SK-N-SH (cell line): ENCODE measurements at regions not wholly inside any gene's neighbourhood (a gene's known extent, or its start where the extent isn't known, plus 50 kb on each side); places are given as distances from the start of the nearest gene placed in this dataset.

Source experiments
- CTCF ChIA-PET: fragments of 300-600, 350-600 bp; formaldehyde crosslinking; extraction: SDS; loops from one replicate; lab custom pipeline; 2021; lab: Yijun Ruan, JAX
- POLR2A ChIA-PET: fragments of 350-600 bp; sonication (Branson Sonifier 250); formaldehyde crosslinking; extraction: SDS; loops from one replicate; lab custom pipeline; 2020; ENCODE audit warnings: antibody characterized with exemption, inconsistent platforms; lab: Yijun Ruan, JAX
- DNase-seq: peaks from one replicate; pipeline ENCODE4 v3.0.0; 2012
- H2AFZ ChIP-seq: fragments of 200-600 bp; sonication (generic); 2 replicates; pipeline ENCODE4 v1.8.1; 2016; ENCODE audit warnings: antibody characterized with exemption, mild to moderate bottlenecking, low read depth
- H3F3A ChIP-seq: fragments of 200-600 bp; sonication (generic); replicated peaks from 2 replicates; pipeline ENCODE3; 2016; ENCODE audit warnings: antibody characterized with exemption, mild to moderate bottlenecking; ENCODE audit not compliant: insufficient read depth
- H3K27ac ChIP-seq, 2 experiments: fragments of 200-500 bp in 1 of 2; fragments of 200-600 bp in 1 of 2; sonication (Bioruptor generic) in 1 of 2; sonication (generic), shearing (Covaris generic) in 1 of 2; 2 replicates each; pipeline versions ENCODE4 v1.5.1 to v1.6.1; 2014 to 2016; ENCODE audit warnings: low read depth in 2 of 2, inconsistent platforms in 1 of 2, low read length in 1 of 2, mild to moderate bottlenecking in 1 of 2, mixed read lengths in 1 of 2
- H3K27me3 ChIP-seq: fragments of 200-600 bp; sonication (generic), shearing (Covaris generic); 2 replicates; pipeline ENCODE4 v1.6.1; 2016; ENCODE audit warnings: mixed run types; ENCODE audit not compliant: insufficient read depth
- H3K36me3 ChIP-seq, 2 experiments: fragments of 200-500 bp in 1 of 2; fragments of 200-600 bp in 1 of 2; sonication (Bioruptor generic) in 1 of 2; sonication (generic) in 1 of 2; replicated peaks in 1 of 2; 2 replicates each; pipeline versions ENCODE3 to v1.5.1; 2014 to 2016; ENCODE audit warnings: low read length in 1 of 2, mild to moderate bottlenecking in 1 of 2; ENCODE audit not compliant: insufficient read depth in 2 of 2, control insufficient read depth in 1 of 2
- H3K4me1 ChIP-seq, 2 experiments: fragments of 200-500 bp in 1 of 2; fragments of 200-600 bp in 1 of 2; sonication (Bioruptor generic) in 1 of 2; sonication (generic), shearing (Covaris generic) in 1 of 2; 2 replicates each; pipeline versions ENCODE4 v1.5.1 to v1.6.1; 2014 to 2016; ENCODE audit warnings: low read depth in 1 of 2, low read length in 1 of 2, mixed run types in 1 of 2; ENCODE audit not compliant: insufficient read depth in 2 of 2, control insufficient read depth in 1 of 2
- H3K4me2 ChIP-seq: fragments of 200-600 bp; sonication (generic), shearing (Covaris generic); 2 replicates; pipeline ENCODE4 v1.6.1; 2017; ENCODE audit warnings: mixed run types
- H3K4me3 ChIP-seq, 2 experiments: fragments of 200-500 bp in 1 of 2; fragments of 200-600 bp in 1 of 2; sonication (Bioruptor generic) in 1 of 2; sonication (generic), shearing (Covaris generic) in 1 of 2; 2 replicates each; pipeline versions ENCODE4 v1.5.1 to v1.8.1; 2014 to 2016; ENCODE audit warnings: low read depth in 2 of 2, inconsistent platforms in 1 of 2, low read length in 1 of 2, mild to moderate bottlenecking in 1 of 2, mixed read lengths in 1 of 2, moderate library complexity in 1 of 2
- H3K79me2 ChIP-seq: fragments of 200-600 bp; sonication (generic); 2 replicates; pipeline ENCODE4 v1.8.1; 2017; ENCODE audit warnings: mild to moderate bottlenecking; ENCODE audit not compliant: insufficient read depth
- H3K9ac ChIP-seq: fragments of 200-600 bp; sonication (generic); 2 replicates; pipeline ENCODE4 v1.6.1; 2017; ENCODE audit warnings: mixed run types
- H3K9me2 ChIP-seq: fragments of 200-600 bp; sonication (generic); 2 replicates; pipeline ENCODE4 v1.6.1; 2017; ENCODE audit warnings: mixed run types
- H3K9me3 ChIP-seq: fragments of 200-600 bp; sonication (generic); 2 replicates; pipeline ENCODE4 v1.6.1; 2017; ENCODE audit warnings: mixed run types, mild to moderate bottlenecking, moderate library complexity
- H4K20me1 ChIP-seq: fragments of 200-600 bp; sonication (generic); 2 replicates; pipeline ENCODE4 v1.6.1; 2017; ENCODE audit warnings: mild to moderate bottlenecking, mixed run types; ENCODE audit not compliant: insufficient read depth
- CHD2 ChIP-seq: fragments of 150-350 bp; IDR thresholded peaks from 2 replicates; pipeline ENCODE4 v1.6.1; 2018; ENCODE audit warnings: low read length; ENCODE audit not compliant: partially characterized antibody
- ELF1 ChIP-seq: IDR thresholded peaks from 2 replicates; pipeline ENCODE4 v1.4.0; 2012
- EP300 ChIP-seq, 2 experiments: IDR thresholded peaks; 2 replicates each; pipeline versions ENCODE4 v1.4.0 to v1.6.1; 2012; ENCODE audit warnings: borderline replicate concordance in 1 of 2, low read depth in 1 of 2, low read length in 1 of 2
- EZH2phosphoT487 ChIP-seq: fragments of 200-600 bp; sonication (generic); IDR thresholded peaks from 2 replicates; pipeline ENCODE4 v1.6.1; 2017; ENCODE audit warnings: low read depth, mixed run types, mild to moderate bottlenecking, antibody characterized with exemption, moderate library complexity, borderline replicate concordance
- FOSL2 ChIP-seq: IDR thresholded peaks from 2 replicates; pipeline ENCODE4 v1.4.0; 2012; ENCODE audit warnings: low read depth, mild to moderate bottlenecking, moderate library complexity, borderline replicate concordance
- FOXM1 ChIP-seq: IDR thresholded peaks from 2 replicates; pipeline ENCODE4 v1.4.0; 2012; ENCODE audit warnings: low read depth, mild to moderate bottlenecking
- GABPA ChIP-seq: IDR thresholded peaks from 2 replicates; pipeline ENCODE4 v1.4.0; 2012; ENCODE audit warnings: low read depth, mild to moderate bottlenecking
- MXI1 ChIP-seq: IDR thresholded peaks from 2 replicates; pipeline ENCODE4 v1.6.1; 2012; ENCODE audit warnings: mild to moderate bottlenecking, low read depth, low read length, improper control_type of control experiment
- NRF1 ChIP-seq: IDR thresholded peaks from 2 replicates; pipeline ENCODE4 v1.6.1; 2012; ENCODE audit warnings: low read depth, mild to moderate bottlenecking, low read length
- RAD21 ChIP-seq: IDR thresholded peaks from 2 replicates; pipeline ENCODE4 v1.6.1; 2012; ENCODE audit warnings: mild to moderate bottlenecking, low read length
- RCOR1 ChIP-seq: fragments of 150-350 bp; IDR thresholded peaks from 2 replicates; pipeline ENCODE4 v1.6.1; 2017; ENCODE audit warnings: antibody characterized with exemption, low read length
- RFX5 ChIP-seq: IDR thresholded peaks from 2 replicates; pipeline ENCODE4 v1.6.1; 2012; ENCODE audit warnings: mild to moderate bottlenecking, improper control_type of control experiment, low read length
- RXRA ChIP-seq: IDR thresholded peaks from 2 replicates; pipeline ENCODE4 v1.4.0; 2012; ENCODE audit warnings: low read depth, mild to moderate bottlenecking, borderline replicate concordance
- SIN3A ChIP-seq: IDR thresholded peaks from 2 replicates; pipeline ENCODE4 v1.6.1; 2012; ENCODE audit warnings: low read depth, mild to moderate bottlenecking, low read length, moderate library complexity, borderline replicate concordance
- SMC3 ChIP-seq: IDR thresholded peaks from 2 replicates; pipeline ENCODE4 v1.6.1; 2012; ENCODE audit warnings: low read depth, low read length, improper control_type of control experiment
- TAF1 ChIP-seq: IDR thresholded peaks from 2 replicates; pipeline ENCODE4 v1.6.1; 2012; ENCODE audit warnings: low read depth, mild to moderate bottlenecking, low read length, moderate library complexity, borderline replicate concordance
- TCF12 ChIP-seq: IDR thresholded peaks from 2 replicates; pipeline ENCODE4 v1.4.0; 2012
- TEAD4 ChIP-seq: IDR thresholded peaks from 2 replicates; pipeline ENCODE4 v1.4.0; 2012; ENCODE audit warnings: mild to moderate bottlenecking, borderline replicate concordance; ENCODE audit not compliant: insufficient read depth
- WGBS: methylation state at CpG from one replicate; pipeline ENCODE4 v1.1.6; 2017; ENCODE audit warnings: low lambda C conversion rate; 5-methylcytosine and 5-hydroxymethylcytosine counted together
- TF ChIP-seq, protein P1 (sequence below): fragments of 150-350 bp; IDR thresholded peaks from 2 replicates; pipeline ENCODE4 v1.6.1; 2016; ENCODE audit warnings: mild to moderate bottlenecking, low read depth, low read length
- TF ChIP-seq, protein P2 (sequence below): IDR thresholded peaks from 2 replicates; pipeline ENCODE4 v1.4.0; 2012; ENCODE audit warnings: low read depth

DNA sequence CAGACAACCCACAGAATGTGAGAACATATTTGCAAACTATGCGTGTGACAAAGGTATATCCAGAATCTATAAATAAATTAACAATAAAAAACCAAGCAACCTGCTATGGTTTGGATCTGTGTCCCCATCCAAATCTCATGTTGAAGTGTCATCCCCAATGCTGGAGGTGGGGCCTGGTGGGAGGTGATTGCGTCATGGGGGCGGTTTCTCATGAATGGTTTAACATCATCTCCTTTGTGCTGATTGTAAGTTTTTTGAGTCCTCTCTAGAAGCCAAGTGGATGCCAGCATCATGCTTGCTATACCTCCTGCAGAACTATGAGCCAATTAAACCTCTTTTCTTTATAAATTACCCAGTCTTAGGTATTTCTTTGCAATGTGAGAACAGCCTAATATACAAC is 335.4 kb downstream of the MAN2A1 start:
- no peaks in the 10 kb centered on the region; a peak in 1 of 4 replicates for H3K4me1 ChIP-seq
- H3K36me3 ChIP-seq = no peaks in the 10 kb centered on the region
- ChIA-PET CTCF (no interaction called here), POLR2A (interaction anchor here (1.1 kb wide), 1 partner anchor 12 kb away, joined by 3 read pairs; no protein-coding TSS in a partner anchor)
- H3K27me3 ChIP-seq = no peaks in the 10 kb centered on the region
- no peaks in the 10 kb centered on the region for H3K9me2 ChIP-seq
- no peaks in the 10 kb centered on the region for H3K9me3 ChIP-seq
- no peaks in the 10 kb centered on the region for H3K79me2 ChIP-seq
- WGBS = 83% methylated on average over 3 of the region's 3 CpGs
- no peak for DNase-seq
- no peak for TF ChIP-seq TAF1
- TF ChIP-seq RFX5 = no peak
- no peak for TF ChIP-seq FOSL2
- TF ChIP-seq EZH2phosphoT487 = no peak
- no peak for TF ChIP-seq EP300 (IDR thresholded peaks at IDR 0.05; ENCODE audit: borderline replicate concordance in 1 of 2, low read depth in 1 of 2, low read length in 1 of 2)
- TF ChIP-seq RAD21 = no peak
- no peak for TF ChIP-seq TEAD4
- no peak for TF ChIP-seq GABPA
- no peak for TF ChIP-seq NRF1
- no peak for TF ChIP-seq TCF12
- TF ChIP-seq, protein P1, sequence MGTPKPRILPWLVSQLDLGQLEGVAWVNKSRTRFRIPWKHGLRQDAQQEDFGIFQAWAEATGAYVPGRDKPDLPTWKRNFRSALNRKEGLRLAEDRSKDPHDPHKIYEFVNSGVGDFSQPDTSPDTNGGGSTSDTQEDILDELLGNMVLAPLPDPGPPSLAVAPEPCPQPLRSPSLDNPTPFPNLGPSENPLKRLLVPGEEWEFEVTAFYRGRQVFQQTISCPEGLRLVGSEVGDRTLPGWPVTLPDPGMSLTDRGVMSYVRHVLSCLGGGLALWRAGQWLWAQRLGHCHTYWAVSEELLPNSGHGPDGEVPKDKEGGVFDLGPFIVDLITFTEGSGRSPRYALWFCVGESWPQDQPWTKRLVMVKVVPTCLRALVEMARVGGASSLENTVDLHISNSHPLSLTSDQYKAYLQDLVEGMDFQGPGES = no peak
- no peak for TF ChIP-seq FOXM1
- no peak for TF ChIP-seq RCOR1
- TF ChIP-seq ELF1 = no peak
- TF ChIP-seq SMC3 = no peak
- no peak for TF ChIP-seq MXI1
- TF ChIP-seq, protein P2, sequence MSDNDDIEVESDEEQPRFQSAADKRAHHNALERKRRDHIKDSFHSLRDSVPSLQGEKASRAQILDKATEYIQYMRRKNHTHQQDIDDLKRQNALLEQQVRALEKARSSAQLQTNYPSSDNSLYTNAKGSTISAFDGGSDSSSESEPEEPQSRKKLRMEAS = no peak
- TF ChIP-seq RXRA = no peak
- TF ChIP-seq CHD2 = no peak
- no peak for TF ChIP-seq SIN3A
- H3K9ac ChIP-seq = no peak overlapping the region
- no peak overlapping the region for H3K27ac ChIP-seq
- no peak overlapping the region for H2AFZ ChIP-seq
- H3K4me3 ChIP-seq = no peak overlapping the region
- H3F3A ChIP-seq = no peaks in the 10 kb centered on the region
- no peaks in the 10 kb centered on the region for H4K20me1 ChIP-seq
- no peak overlapping the region for H3K4me2 ChIP-seq
